Left ventricle myocardium superior (tissue), 1 donor: ENCODE measurements at regions not wholly inside any gene's neighbourhood (a gene's known extent, or its start where the extent isn't known, plus 50 kb on each side); places are given as distances from the start of the nearest gene placed in this dataset.

Experiments used
- ATAC-seq: fragments of 200-7000 bp; cut with Tn5 transposase; one replicate; pipeline ENCODE4 v1.9.1; 2020; ENCODE audit warnings: mild to moderate bottlenecking, moderate library complexity
- DNase-seq: peaks from one replicate; pipeline ENCODE4 v3.0.0-alpha.2; 2020
- intact Hi-C: fragments of 100-400 bp; cut with micrococcal nuclease; formaldehyde crosslinking; loops from one replicate; pipeline ENCODE4 v1.11.0; 2022
- donor health status: DM: no; HTN: yes; CAD: no; lungs with severe emphysema.

- no peak for ATAC-seq
- intact Hi-C loops: no loop called here
Measured at GRCh38 chr3:157669416-157669815, 166.2 kb upstream of the VEPH1 start.

DNA sequence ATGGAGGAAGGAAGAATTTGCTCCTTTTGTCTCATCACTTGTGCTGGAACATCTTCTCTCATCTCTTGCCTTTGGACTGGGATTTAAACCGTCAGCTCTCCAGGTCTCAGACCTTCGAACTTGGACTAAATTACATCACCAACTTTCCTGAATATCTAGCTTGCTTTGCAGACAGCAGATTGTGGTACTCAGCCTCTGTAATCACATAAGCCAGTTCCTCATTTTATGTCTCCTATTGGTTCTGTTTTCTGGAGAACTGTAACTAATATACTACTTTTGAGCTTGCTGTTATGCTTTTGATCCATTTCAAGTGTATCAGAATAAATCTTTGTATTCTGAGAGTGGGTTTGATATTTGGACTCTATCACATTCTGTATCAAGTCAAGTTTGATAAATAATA lies 164.3 kb upstream of the VEPH1 start:
- DNase-seq: no peak
- intact Hi-C loops: no loop called here
- no peak for ATAC-seq

More at GRCh38 chr3:157669416-157669815, 166.2 kb upstream of the VEPH1 start:
- no peak for DNase-seq

DNA sequence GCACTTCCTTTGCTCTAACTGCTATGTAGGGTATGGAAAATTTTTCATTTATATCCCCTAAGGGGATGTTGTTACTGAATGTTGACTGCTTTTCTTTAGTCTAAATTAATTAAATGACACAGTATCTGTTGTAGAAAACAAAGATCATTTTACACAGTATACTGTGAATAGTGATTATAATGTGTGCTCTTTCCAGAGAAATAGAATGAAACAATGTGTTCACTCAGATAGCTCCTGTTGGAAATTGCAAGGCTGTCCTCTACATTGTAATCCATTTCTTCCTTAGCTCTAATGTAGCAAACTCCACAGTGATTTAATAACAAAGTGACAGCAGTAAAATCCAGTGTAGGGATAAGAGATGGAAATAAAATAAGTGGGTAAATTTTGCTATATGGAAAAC lies 159.0 kb upstream of the VEPH1 start:
- DNase-seq (no peak), ATAC-seq (no peak)
- intact Hi-C loops: no loop called here

- DNase-seq (no peak), ATAC-seq (no peak)
- intact Hi-C loops: no loop called here
Measured at GRCh38 chr3:157660847-157661246, 157.6 kb upstream of the VEPH1 start.

DNA sequence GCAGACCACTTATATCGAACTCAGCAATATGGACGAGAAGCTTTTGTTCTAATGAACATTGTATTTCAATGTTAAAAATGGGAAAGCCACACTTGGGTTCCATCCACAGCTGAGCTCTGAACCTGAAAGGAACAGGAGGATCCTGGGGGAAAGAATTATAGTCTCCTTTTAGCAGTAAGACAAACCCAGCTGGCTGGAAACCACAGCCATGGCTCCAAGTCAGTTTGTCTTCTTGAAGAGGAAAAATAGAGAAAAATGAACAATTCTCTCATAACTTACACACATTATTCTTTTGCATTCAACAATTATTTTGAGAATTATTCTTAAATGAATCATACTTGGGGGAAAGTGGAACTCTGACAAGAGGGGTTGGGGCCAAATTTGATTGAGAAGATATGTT lies 149.2 kb upstream of the VEPH1 start:
- no peak for DNase-seq
- intact Hi-C loops: no loop called here
- no peak for ATAC-seq

- ATAC-seq (no peak), DNase-seq (no peak)
- intact Hi-C loops: no loop called here
Measured at GRCh38 chr3:157650699-157651098, 147.5 kb upstream of the VEPH1 start.

- ATAC-seq: no peak
- no peak for DNase-seq
Measured at GRCh38 chr3:157650172-157650571, 147.0 kb upstream of the VEPH1 start.

GRCh38 chr3:157649511-157649910 lies 146.3 kb upstream of the VEPH1 start:
- intact Hi-C loops: no loop called here
- ATAC-seq: no peak

More at GRCh38 chr3:157650172-157650571, 147.0 kb upstream of the VEPH1 start:
- intact Hi-C loops: no loop called here

DNA sequence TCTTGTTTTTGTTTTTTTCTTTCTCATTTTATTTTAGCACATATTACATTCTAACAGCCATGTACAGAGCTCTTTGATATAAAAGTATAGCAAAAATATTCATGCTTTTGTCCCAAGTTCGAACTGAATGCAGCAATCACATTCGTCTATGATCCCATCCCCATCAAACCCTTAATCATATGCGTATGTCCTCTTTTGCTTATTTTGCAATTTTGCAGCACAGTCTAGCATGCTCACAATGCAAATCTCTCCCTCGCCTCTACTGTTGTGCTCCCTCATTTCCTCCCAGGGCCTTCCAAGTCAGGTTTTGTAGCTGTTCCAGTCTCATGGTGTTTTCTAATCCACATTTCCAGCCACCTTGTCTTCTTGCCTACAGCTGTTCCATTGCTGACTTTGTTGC lies 144.6 kb upstream of the VEPH1 start:
- no peak for DNase-seq
- intact Hi-C loops: no loop called here
- ATAC-seq: no peak

More at GRCh38 chr3:157649511-157649910, 146.3 kb upstream of the VEPH1 start:
- no peak for DNase-seq

GRCh38 chr3:157639756-157640426 lies 136.7 kb upstream of the VEPH1 start:
- intact Hi-C loops: no loop called here
- ATAC-seq (no peak), DNase-seq (no peak)

DNA sequence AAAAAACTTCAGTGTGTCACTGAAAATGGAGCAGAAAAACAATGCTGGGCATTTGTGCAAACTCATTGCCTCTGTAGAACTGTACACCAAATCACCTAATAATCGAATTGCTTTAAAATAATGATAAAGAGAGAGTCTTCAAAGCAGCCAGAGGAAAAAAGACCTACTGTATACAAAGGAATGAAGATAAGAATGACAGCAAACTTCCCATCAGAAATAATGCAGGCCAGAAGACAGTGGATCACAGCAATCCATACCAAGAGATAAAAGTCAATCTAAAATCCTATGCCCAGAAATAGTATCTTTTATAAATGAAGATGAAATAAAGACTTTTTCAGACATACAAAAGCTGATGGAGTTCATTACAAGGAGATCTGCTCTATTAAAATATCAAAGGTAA lies 134.7 kb upstream of the VEPH1 start:
- intact Hi-C loops: no loop called here
- ATAC-seq (no peak), DNase-seq (no peak)

- ATAC-seq (no peak), DNase-seq (no peak)
- intact Hi-C loops: no loop called here
Measured at GRCh38 chr3:157633241-157633640, 130.0 kb upstream of the VEPH1 start.

DNA sequence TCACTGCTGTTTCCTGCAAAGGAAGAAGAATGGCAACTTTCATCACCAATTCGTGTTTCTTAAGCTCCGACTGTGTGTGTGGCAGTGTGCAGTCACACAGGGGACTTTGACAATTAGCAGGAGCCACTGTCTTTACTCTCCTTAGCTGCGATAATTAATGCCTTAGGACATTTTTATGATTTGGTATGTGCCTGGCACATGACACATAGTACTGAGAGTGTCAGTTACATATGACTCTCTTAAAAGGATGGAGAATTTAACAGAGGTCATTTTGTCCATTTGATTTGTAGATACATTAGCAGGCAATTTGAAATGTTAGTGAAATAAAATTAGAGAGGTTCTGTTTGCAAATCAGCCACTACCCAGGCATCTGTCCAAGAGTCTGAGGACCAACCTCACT lies 128.9 kb upstream of the VEPH1 start:
- intact Hi-C loops: no loop called here
- ATAC-seq (no peak), DNase-seq (no peak)

GRCh38 chr3:157631478-157631877 lies 128.3 kb upstream of the VEPH1 start:
- DNase-seq (no peak), ATAC-seq (no peak)
- intact Hi-C loops: no loop called here

GRCh38 chr3:157626817-157627216 lies 123.6 kb upstream of the VEPH1 start:
- ATAC-seq: no peak
- intact Hi-C loops: no loop called here
- no peak for DNase-seq

- intact Hi-C loops: no loop called here
- DNase-seq (no peak), ATAC-seq (no peak)
Measured at GRCh38 chr3:157624801-157625200, 121.6 kb upstream of the VEPH1 start.

GRCh38 chr3:157618886-157619285 lies 115.7 kb upstream of the VEPH1 start:
- DNase-seq (no peak), ATAC-seq (no peak)
- intact Hi-C loops: loop anchor here (5.0 kb wide), 2 partner anchors 813 to 913 kb away; no protein-coding TSS in a partner anchor

- intact Hi-C loops: loop anchor here (5.0 kb wide), 2 partner anchors 814 to 914 kb away; no protein-coding TSS in a partner anchor
- DNase-seq (no peak), ATAC-seq (peak; percentile 47)
Measured at GRCh38 chr3:157618075-157618760, 115.0 kb upstream of the VEPH1 start.

DNA sequence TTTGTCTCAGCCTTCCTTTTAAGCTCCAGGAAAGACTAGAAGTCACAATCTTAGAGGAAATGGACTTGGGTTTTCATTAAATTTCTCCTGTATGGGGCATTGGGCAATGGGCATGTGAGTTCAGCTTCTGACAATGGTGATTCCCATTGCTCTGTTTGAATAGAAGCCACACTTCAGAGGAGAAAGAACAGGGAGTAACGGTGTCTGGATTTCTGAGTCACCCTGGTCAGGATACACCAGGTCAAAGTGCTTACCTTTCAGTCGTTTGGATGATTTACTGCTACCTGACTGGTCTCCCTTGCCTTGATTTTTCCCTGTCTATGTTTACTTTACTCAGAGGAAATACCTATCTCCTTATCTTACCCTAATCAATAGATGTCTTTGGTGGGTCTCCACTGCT lies 111.7 kb upstream of the VEPH1 start:
- no peak for ATAC-seq
- no peak for DNase-seq
- intact Hi-C loops: loop anchor here (5.0 kb wide), 2 partner anchors 817 to 917 kb away; no protein-coding TSS in a partner anchor

DNA sequence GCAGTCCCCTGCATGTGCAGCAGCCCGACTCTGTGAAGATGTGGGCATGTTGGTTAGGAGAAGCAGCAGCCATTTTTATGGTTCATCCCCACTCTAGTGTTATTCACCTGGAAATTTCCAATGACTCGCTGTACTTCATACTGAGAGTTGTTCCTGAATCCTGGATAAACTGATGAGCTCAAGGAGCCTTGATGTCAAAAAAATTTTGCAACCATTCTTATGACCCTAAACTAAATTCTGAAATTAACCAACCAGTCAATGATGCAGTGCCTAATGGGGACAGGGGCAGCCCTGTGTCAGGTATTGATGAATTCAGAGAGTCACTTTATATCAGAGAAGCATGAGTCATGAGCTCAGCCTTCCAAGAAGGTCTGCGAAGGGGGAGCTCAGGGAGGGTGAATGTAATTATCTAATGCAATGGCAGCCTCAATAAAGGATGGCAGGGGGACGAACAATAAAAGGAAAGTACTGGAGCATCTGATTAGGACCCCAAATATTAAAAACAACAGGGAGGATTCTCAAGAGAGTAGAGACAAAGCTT lies 108.4 kb upstream of the VEPH1 start:
- DNase-seq (no peak), ATAC-seq (no peak)
- intact Hi-C loops: no loop called here
